H9 (cell line): ENCODE measurements at regions not wholly inside any gene's neighbourhood (a gene's known extent, or its start where the extent isn't known, plus 50 kb on each side); places are given as distances from the start of the nearest gene placed in this dataset.

Experiments used
- DNase-seq: peaks from one replicate; pipeline ENCODE4 v3.0.0-alpha.2; 2017
- H2AFZ ChIP-seq: one replicate; pipeline ENCODE4 v1.6.1; 2013; ENCODE audit warnings: mild to moderate bottlenecking, low read length, control low read depth, moderate library complexity
- H2AK5ac ChIP-seq: 2 replicates; pipeline ENCODE4 v1.6.1; 2013; ENCODE audit warnings: low read length, control low read depth, mixed read lengths; ENCODE audit not compliant: insufficient read length
- H2BK120ac ChIP-seq: one replicate; pipeline ENCODE4 v1.6.1; 2013; ENCODE audit warnings: low read depth, mild to moderate bottlenecking, low read length, control low read depth, inconsistent platforms; ENCODE audit not compliant: poor library complexity, severe bottlenecking
- H2BK12ac ChIP-seq: 2 replicates; pipeline ENCODE4 v1.6.1; 2013; ENCODE audit warnings: low read length, control low read depth, mixed read lengths, low read depth; ENCODE audit not compliant: insufficient read length
- H2BK15ac ChIP-seq: 2 replicates; pipeline ENCODE4 v1.6.1; 2013; ENCODE audit warnings: low read depth, low read length, control low read depth
- H2BK20ac ChIP-seq: one replicate; pipeline ENCODE4 v1.6.1; 2013; ENCODE audit warnings: low read depth, mild to moderate bottlenecking, low read length, control low read depth, inconsistent platforms; ENCODE audit not compliant: poor library complexity, severe bottlenecking
- H2BK5ac ChIP-seq: 2 replicates; pipeline ENCODE4 v1.6.1; 2013; ENCODE audit warnings: low read length, control low read depth, mixed read lengths; ENCODE audit not compliant: insufficient read length
- H3K14ac ChIP-seq: 2 replicates; pipeline ENCODE4 v1.6.1; 2013; ENCODE audit warnings: low read length, control low read depth; ENCODE audit not compliant: insufficient read depth
- H3K18ac ChIP-seq: 2 replicates; pipeline ENCODE4 v1.6.1; 2013; ENCODE audit warnings: low read depth, mild to moderate bottlenecking, mixed read lengths, low read length, control low read depth; ENCODE audit not compliant: insufficient read length
- H3K23ac ChIP-seq: 2 replicates; pipeline ENCODE4 v1.6.1; 2013; ENCODE audit warnings: low read length, control low read depth, mixed read lengths, low read depth; ENCODE audit not compliant: insufficient read length
- H3K23me2 ChIP-seq: 2 replicates; pipeline ENCODE4 v1.6.1; 2013; ENCODE audit warnings: low read depth, mild to moderate bottlenecking, mixed read lengths, low read length, control low read depth; ENCODE audit not compliant: insufficient read length, poor library complexity, severe bottlenecking
- H3K27ac ChIP-seq: 2 replicates; pipeline ENCODE4 v1.5.1; 2013; ENCODE audit warnings: low read length, control low read depth, mixed read lengths, low read depth; ENCODE audit not compliant: insufficient read length
- H3K27me3 ChIP-seq: 2 replicates; pipeline ENCODE4 v1.6.1; 2013; ENCODE audit warnings: low read length, control low read depth, inconsistent platforms; ENCODE audit not compliant: insufficient read depth
- H3K4ac ChIP-seq: 2 replicates; pipeline ENCODE4 v1.6.1; 2013; ENCODE audit warnings: low read depth, mild to moderate bottlenecking, control low read depth, inconsistent platforms, low read length, moderate library complexity
- H3K4me1 ChIP-seq: 2 replicates; pipeline ENCODE4 v1.6.1; 2013; ENCODE audit warnings: low read length, control low read depth, inconsistent platforms; ENCODE audit not compliant: insufficient read depth
- H3K4me2 ChIP-seq: 2 replicates; pipeline ENCODE4 v1.6.1; 2013; ENCODE audit warnings: low read length, control low read depth, mixed read lengths; ENCODE audit not compliant: insufficient read length, insufficient read depth
- H3K56ac ChIP-seq: 2 replicates; pipeline ENCODE4 v1.6.1; 2013; ENCODE audit warnings: low read depth, mild to moderate bottlenecking, mixed read lengths, low read length, control low read depth; ENCODE audit not compliant: insufficient read length
- H3K79me1 ChIP-seq: 2 replicates; pipeline ENCODE4 v1.6.1; 2013; ENCODE audit warnings: low read depth, mild to moderate bottlenecking, moderate library complexity, low read length, control low read depth, inconsistent platforms; ENCODE audit not compliant: insufficient read depth, poor library complexity, severe bottlenecking
- H3K79me2 ChIP-seq: 2 replicates; pipeline ENCODE4 v1.6.1; 2013; ENCODE audit warnings: low read length, control low read depth, inconsistent platforms; ENCODE audit not compliant: insufficient read depth
- H3K9ac ChIP-seq: 2 replicates; pipeline ENCODE4 v1.6.1; 2013; ENCODE audit warnings: low read length, control low read depth, mixed read lengths; ENCODE audit not compliant: insufficient read length; ENCODE audit errors: extremely low read depth
- H3K9me3 ChIP-seq: one replicate; pipeline ENCODE4 v1.6.1; 2013; ENCODE audit warnings: low read depth, low read length, inconsistent platforms; ENCODE audit not compliant: control insufficient read depth
- H3T11ph ChIP-seq: one replicate; pipeline ENCODE4 v1.6.1; 2013; ENCODE audit warnings: mild to moderate bottlenecking, low read length, control low read depth, inconsistent platforms
- H4K20me1 ChIP-seq: one replicate; pipeline ENCODE4 v1.6.1; 2013; ENCODE audit not compliant: control insufficient read depth, insufficient read length, insufficient read depth
- H4K5ac ChIP-seq: 2 replicates; pipeline ENCODE4 v1.6.1; 2013; ENCODE audit warnings: low read depth, mild to moderate bottlenecking, mixed read lengths, low read length, control low read depth; ENCODE audit not compliant: insufficient read length
- H4K8ac ChIP-seq: replicated peaks from 2 replicates; pipeline ENCODE4 v1.6.1; 2013; ENCODE audit warnings: low read length, control low read depth, mixed read lengths, low read depth; ENCODE audit not compliant: insufficient read length
- H4K91ac ChIP-seq: 2 replicates; pipeline ENCODE4 v1.6.1; 2013; ENCODE audit warnings: low read depth, mild to moderate bottlenecking, moderate library complexity, mixed read lengths, low read length, control low read depth; ENCODE audit not compliant: insufficient read length
- H3K27ac Mint-ChIP-seq, 3 experiments: 2 replicates in 2 of 3; 3 replicates in 1 of 3; pipeline ENCODE4 v1.8.0; 2020 to 2021; ENCODE audit warnings: mixed read lengths in 3 of 3, mild to moderate bottlenecking in 1 of 3, moderate library complexity in 1 of 3
- H3K27me3 Mint-ChIP-seq: 2 replicates; pipeline ENCODE4 v1.8.0; 2021; ENCODE audit warnings: low read depth, mild to moderate bottlenecking, moderate library complexity, mixed read lengths
- H3K36me3 Mint-ChIP-seq, 3 experiments: 2 replicates in 2 of 3; 3 replicates in 1 of 3; pipeline ENCODE4 v1.8.0; 2020 to 2021; ENCODE audit warnings: low read depth in 3 of 3, mixed read lengths in 3 of 3; ENCODE audit not compliant: insufficient read depth in 1 of 3
- H3K4me1 Mint-ChIP-seq, 2 experiments: 2 replicates each; pipeline ENCODE4 v1.8.0; 2020; ENCODE audit warnings: mixed read lengths in 2 of 2
- H3K4me3 Mint-ChIP-seq, 2 experiments: 2 replicates in 1 of 2; 3 replicates in 1 of 2; pipeline ENCODE4 v1.8.0; 2020 to 2021; ENCODE audit warnings: mild to moderate bottlenecking in 2 of 2, mixed read lengths in 2 of 2, moderate library complexity in 1 of 2
- H3K9me3 Mint-ChIP-seq, 2 experiments: 2 replicates in 1 of 2; 3 replicates in 1 of 2; pipeline ENCODE4 v1.8.0; 2020; ENCODE audit warnings: mild to moderate bottlenecking in 2 of 2, mixed read lengths in 2 of 2, moderate library complexity in 1 of 2
- WGBS: extraction: QIAGEN DNeasy Blood & Tissue Kit; methylation state at CpG from one replicate; pipeline ENCODE4 v1.1.7; 2013; ENCODE audit warnings: missing lambda C conversion rate, low lambda C conversion rate, mixed read lengths; ENCODE audit not compliant: insufficient read length; ENCODE audit errors: extremely low coverage; 5-methylcytosine and 5-hydroxymethylcytosine counted together
- TF ChIP-seq, protein P1 (sequence below): fragments of 200-600 bp; sonication (generic); conservative IDR thresholded peaks from 3 replicates; pipeline ENCODE4 v1.8.0; 2021; ENCODE audit warnings: antibody characterized with exemption, mild to moderate bottlenecking

DNA sequence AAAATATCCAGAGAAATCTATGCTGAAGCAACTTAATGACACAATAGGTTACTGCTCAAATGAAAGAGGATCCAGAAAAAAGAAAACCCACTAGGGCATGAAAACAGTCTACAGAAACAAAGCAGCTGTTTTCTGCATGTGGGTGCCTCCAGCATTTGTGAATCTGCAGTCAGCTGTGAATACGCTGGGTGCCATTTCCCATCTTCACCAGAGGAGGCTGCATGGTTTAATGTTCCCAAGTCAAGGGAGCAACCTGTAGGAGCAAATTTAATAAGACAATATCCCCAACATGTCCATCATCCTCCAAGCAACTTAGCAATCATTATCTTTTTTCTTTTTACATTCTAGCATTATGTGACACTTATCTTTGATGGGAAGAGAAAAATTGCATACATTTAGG lies 396.6 kb downstream of the BRINP2 start:
- H3K4me3 Mint-ChIP-seq: no peak overlapping the region
- WGBS: no CpG with 5 or more reads among the region's 1 CpG
- H3K27me3 ChIP-seq: no peaks in the 10 kb centered on the region

More for the DNA sequence above, 396.6 kb downstream of the BRINP2 start:
- peak; percentile 36 for DNase-seq
- no peak overlapping the region for H4K8ac ChIP-seq
- H3K9me3 Mint-ChIP-seq: no peaks in the 10 kb centered on the region
- no peak overlapping the region for H2BK120ac ChIP-seq
- no peak overlapping the region for H2AK5ac ChIP-seq
- no peak overlapping the region for H3K23ac ChIP-seq
- H3K79me1 ChIP-seq: no peaks in the 10 kb centered on the region
- no peak overlapping the region for H4K5ac ChIP-seq
- H3K4me1 Mint-ChIP-seq: peaks cover 2 to 3% of the 10 kb centered on the region in 2 experiments; a peak in 2 of 4 replicates
- no peak overlapping the region for H3K18ac ChIP-seq
- H3K4me1 ChIP-seq: no peaks in the 10 kb centered on the region
- no peak overlapping the region for H2BK15ac ChIP-seq
- H4K91ac ChIP-seq: no peak overlapping the region
- H3K14ac ChIP-seq: no peak overlapping the region
- no peak overlapping the region for H2BK5ac ChIP-seq
- no peaks in the 10 kb centered on the region for H3K27me3 Mint-ChIP-seq
- TF ChIP-seq, protein P1, sequence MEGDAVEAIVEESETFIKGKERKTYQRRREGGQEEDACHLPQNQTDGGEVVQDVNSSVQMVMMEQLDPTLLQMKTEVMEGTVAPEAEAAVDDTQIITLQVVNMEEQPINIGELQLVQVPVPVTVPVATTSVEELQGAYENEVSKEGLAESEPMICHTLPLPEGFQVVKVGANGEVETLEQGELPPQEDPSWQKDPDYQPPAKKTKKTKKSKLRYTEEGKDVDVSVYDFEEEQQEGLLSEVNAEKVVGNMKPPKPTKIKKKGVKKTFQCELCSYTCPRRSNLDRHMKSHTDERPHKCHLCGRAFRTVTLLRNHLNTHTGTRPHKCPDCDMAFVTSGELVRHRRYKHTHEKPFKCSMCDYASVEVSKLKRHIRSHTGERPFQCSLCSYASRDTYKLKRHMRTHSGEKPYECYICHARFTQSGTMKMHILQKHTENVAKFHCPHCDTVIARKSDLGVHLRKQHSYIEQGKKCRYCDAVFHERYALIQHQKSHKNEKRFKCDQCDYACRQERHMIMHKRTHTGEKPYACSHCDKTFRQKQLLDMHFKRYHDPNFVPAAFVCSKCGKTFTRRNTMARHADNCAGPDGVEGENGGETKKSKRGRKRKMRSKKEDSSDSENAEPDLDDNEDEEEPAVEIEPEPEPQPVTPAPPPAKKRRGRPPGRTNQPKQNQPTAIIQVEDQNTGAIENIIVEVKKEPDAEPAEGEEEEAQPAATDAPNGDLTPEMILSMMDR: peak; percentile 60
- no peak overlapping the region for H3K4me2 ChIP-seq
- no peak overlapping the region for H3K9ac ChIP-seq
- H2AFZ ChIP-seq: no peak overlapping the region
- no peak overlapping the region for H3K56ac ChIP-seq
- no peaks in the 10 kb centered on the region for H4K20me1 ChIP-seq
- H3K4ac ChIP-seq: no peak overlapping the region
- H2BK12ac ChIP-seq: no peak overlapping the region
- no peak overlapping the region for H2BK20ac ChIP-seq
- no peak overlapping the region for H3K27ac Mint-ChIP-seq
- no peaks in the 10 kb centered on the region for H3K9me3 ChIP-seq
- no peaks in the 10 kb centered on the region for H3K36me3 Mint-ChIP-seq
- H3T11ph ChIP-seq: no peak overlapping the region
- H3K79me2 ChIP-seq: no peaks in the 10 kb centered on the region
- H3K27ac ChIP-seq: no peak overlapping the region
- no peaks in the 10 kb centered on the region for H3K23me2 ChIP-seq
